MM.1S (cell line): ENCODE measurements at regions not wholly inside any gene's neighbourhood (a gene's known extent, or its start where the extent isn't known, plus 50 kb on each side); places are given as distances from the start of the nearest gene placed in this dataset.

Experiments
- DNase-seq: peaks from one replicate; pipeline ENCODE4 v3.0.0-alpha.2; 2015
- H2AFZ ChIP-seq: fragments of 300-600 bp; sonication (generic); 2 replicates; pipeline ENCODE4 v1.6.0; 2016; ENCODE audit warnings: antibody characterized with exemption, low read length
- H3F3A ChIP-seq: fragments of 300-600 bp; sonication (generic); 2 replicates; pipeline ENCODE4 v1.6.1; 2016; ENCODE audit warnings: mild to moderate bottlenecking, antibody characterized with exemption, low read length, moderate library complexity, mixed read lengths; ENCODE audit not compliant: insufficient read depth
- H3K27ac ChIP-seq: fragments of 300-600 bp; sonication (generic); 2 replicates; pipeline ENCODE4 v1.5.1; 2016; ENCODE audit warnings: mild to moderate bottlenecking, low read length
- H3K27me3 ChIP-seq: fragments of 300-600 bp; sonication (generic); replicated peaks from 2 replicates; pipeline ENCODE4 v1.6.0; 2016; ENCODE audit warnings: low read length; ENCODE audit not compliant: insufficient read depth
- H3K36me3 ChIP-seq: fragments of 300-600 bp; sonication (generic); replicated peaks from 2 replicates; pipeline ENCODE4 v1.6.1; 2016; ENCODE audit warnings: mild to moderate bottlenecking, low read length, mixed read lengths; ENCODE audit not compliant: insufficient read depth
- H3K4me1 ChIP-seq: fragments of 300-600 bp; sonication (generic); 2 replicates; pipeline ENCODE4 v1.6.1; 2016; ENCODE audit warnings: low read length, mixed read lengths
- H3K4me2 ChIP-seq: fragments of 300-600 bp; sonication (generic); 2 replicates; pipeline ENCODE4 v1.6.0; 2016; ENCODE audit warnings: low read depth, low read length
- H3K4me3 ChIP-seq: fragments of 300-600 bp; sonication (generic); 2 replicates; pipeline ENCODE4 v1.5.1; 2016; ENCODE audit warnings: low read length, mixed read lengths
- H3K79me2 ChIP-seq: fragments of 300-600 bp; sonication (generic); 2 replicates; pipeline ENCODE4 v1.6.1; 2016; ENCODE audit warnings: mixed run types, low read length, mixed read lengths
- H3K9ac ChIP-seq: fragments of 300-600 bp; sonication (generic); 2 replicates; pipeline ENCODE4 v1.6.1; 2016; ENCODE audit warnings: low read length, mixed read lengths
- H3K9me2 ChIP-seq: fragments of 300-600 bp; sonication (generic); replicated peaks from 2 replicates; pipeline ENCODE4 v1.6.1; 2016; ENCODE audit warnings: mild to moderate bottlenecking, low read length, mixed read lengths; ENCODE audit not compliant: insufficient read depth
- H3K9me3 ChIP-seq: fragments of 300-600 bp; sonication (generic); replicated peaks from 2 replicates; pipeline ENCODE4 v1.6.1; 2016; ENCODE audit warnings: mild to moderate bottlenecking, low read length, mixed read lengths; ENCODE audit not compliant: insufficient read depth
- H4K20me1 ChIP-seq: fragments of 300-600 bp; sonication (generic); 2 replicates; pipeline ENCODE4 v1.6.1; 2016; ENCODE audit warnings: mild to moderate bottlenecking, low read length, moderate library complexity, mixed read lengths; ENCODE audit not compliant: insufficient read depth
- CTCF ChIP-seq: fragments of 300-600 bp; sonication (generic); IDR thresholded peaks from 2 replicates; pipeline ENCODE4 v1.5.1; 2016; ENCODE audit warnings: antibody characterized with exemption, low read length, mixed read lengths
- EZH2 ChIP-seq: fragments of 300-600 bp; sonication (generic); optimal IDR thresholded peaks from 2 replicates; pipeline ENCODE3; 2017; ENCODE audit warnings: low read depth, mild to moderate bottlenecking, antibody characterized with exemption, low read length, mixed read lengths
- EZH2phosphoT487 ChIP-seq: fragments of 300-600 bp; sonication (generic); IDR thresholded peaks from 2 replicates; pipeline ENCODE4 v1.6.1; 2018; ENCODE audit warnings: antibody characterized with exemption, low read length

GRCh38 chr7:51620706-51621105, 304.1 kb upstream of the COBL start:
- DNase-seq = no peak
- TF ChIP-seq CTCF = no peak
- TF ChIP-seq EZH2phosphoT487 = no peak
- TF ChIP-seq EZH2 = no peak
- no peaks in the 10 kb centered on the region for H3K36me3 ChIP-seq

GRCh38 chr7:51619880-51620279, 303.3 kb upstream of the COBL start:
- no peak overlapping the region for H2AFZ ChIP-seq
- no peaks in the 10 kb centered on the region for H3K9me2 ChIP-seq
- no peaks in the 10 kb centered on the region for H3K79me2 ChIP-seq
- no peaks in the 10 kb centered on the region for H3K9me3 ChIP-seq
- H3K4me2 ChIP-seq = no peak overlapping the region
- no peaks in the 10 kb centered on the region for H3K36me3 ChIP-seq
- TF ChIP-seq EZH2 (no peak), CTCF (no peak), EZH2phosphoT487 (no peak)
- no peaks in the 10 kb centered on the region for H3K4me1 ChIP-seq
- no peaks in the 10 kb centered on the region for H4K20me1 ChIP-seq
- H3F3A ChIP-seq = no peaks in the 10 kb centered on the region
- H3K9ac ChIP-seq = no peak overlapping the region
- no peak overlapping the region for H3K27ac ChIP-seq
- no peaks in the 10 kb centered on the region for H3K27me3 ChIP-seq
- DNase-seq = no peak
- H3K4me3 ChIP-seq = no peak overlapping the region

More at GRCh38 chr7:51620706-51621105, 304.1 kb upstream of the COBL start:
- no peaks in the 10 kb centered on the region for H3K79me2 ChIP-seq
- H3K4me2 ChIP-seq = no peak overlapping the region
- H3K27ac ChIP-seq = no peak overlapping the region
- H3K4me3 ChIP-seq = no peak overlapping the region
- H3K9me3 ChIP-seq = no peaks in the 10 kb centered on the region
- no peaks in the 10 kb centered on the region for H3K4me1 ChIP-seq
- no peaks in the 10 kb centered on the region for H3K9me2 ChIP-seq
- H2AFZ ChIP-seq = no peak overlapping the region
- no peaks in the 10 kb centered on the region for H3F3A ChIP-seq
- no peaks in the 10 kb centered on the region for H4K20me1 ChIP-seq
- no peak overlapping the region for H3K9ac ChIP-seq
- H3K27me3 ChIP-seq = no peaks in the 10 kb centered on the region

DNA sequence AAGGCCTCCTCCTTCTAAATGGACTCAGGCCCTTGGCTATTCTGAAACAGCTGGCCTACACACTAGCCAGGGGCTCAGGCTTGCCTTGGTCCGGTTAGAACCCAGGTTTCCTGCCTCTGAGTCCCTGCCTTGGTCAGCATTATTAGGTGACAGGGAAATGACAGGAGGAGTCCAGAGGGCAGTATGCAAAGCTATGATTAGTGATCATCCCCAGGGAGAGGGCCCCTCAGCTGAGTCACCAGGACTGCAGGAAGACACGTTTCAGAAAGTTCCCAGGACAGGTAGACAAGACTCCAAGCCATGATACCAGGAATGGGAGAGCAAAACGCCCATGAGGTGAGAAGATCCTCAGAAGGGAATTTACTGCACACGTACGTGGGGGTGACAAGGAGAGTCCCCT, 301.1 kb upstream of the COBL start:
- no peak for DNase-seq
- Histone ChIP-seq H3K36me3 (no peaks in the 10 kb centered on the region), H3K9me2 (no peaks in the 10 kb centered on the region), H3F3A (no peaks in the 10 kb centered on the region), H3K4me2 (no peak overlapping the region), H3K27ac (no peak overlapping the region), H3K9ac (no peak overlapping the region), H2AFZ (no peak overlapping the region), H3K4me3 (no peak overlapping the region), H3K27me3 (no peaks in the 10 kb centered on the region), H3K4me1 (no peaks in the 10 kb centered on the region), H4K20me1 (no peaks in the 10 kb centered on the region), H3K79me2 (no peaks in the 10 kb centered on the region), H3K9me3 (no peaks in the 10 kb centered on the region)
- TF ChIP-seq CTCF = no peak
- TF ChIP-seq EZH2 = no peak
- no peak for TF ChIP-seq EZH2phosphoT487
